SU-DHL-6 (cell line): ENCODE measurements at regions not wholly inside any gene's neighbourhood (a gene's known extent, or its start where the extent isn't known, plus 50 kb on each side); places are given as distances from the start of the nearest gene placed in this dataset.
A peak's percentile ranks its signal among the peaks of the same experiment; 100 is the strongest.

Experiments
- H2AFZ ChIP-seq: fragments of 200-600 bp; sonication (generic); 2 replicates; pipeline ENCODE4 v1.6.1; 2014; ENCODE audit warnings: low read depth, mild to moderate bottlenecking, moderate library complexity, mixed read lengths, antibody characterized with exemption, low read length; ENCODE audit not compliant: severe bottlenecking
- H3F3A ChIP-seq: fragments of 200-600 bp; shearing (Covaris generic); 2 replicates; pipeline ENCODE4 v1.6.0; 2016; ENCODE audit warnings: antibody characterized with exemption, mild to moderate bottlenecking; ENCODE audit not compliant: insufficient read depth
- H3K27ac ChIP-seq: fragments of 200-600 bp; sonication (generic); 2 replicates; pipeline ENCODE4 v1.5.1; 2016; ENCODE audit warnings: low read depth, mild to moderate bottlenecking, low read length, moderate library complexity, mixed read lengths
- H3K27me3 ChIP-seq: fragments of 200-600 bp; sonication (generic), shearing (Covaris generic); 2 replicates; pipeline ENCODE4 v1.6.0; 2014; ENCODE audit warnings: mild to moderate bottlenecking, low read length
- H3K36me3 ChIP-seq: fragments of 200-600 bp; sonication (generic); 2 replicates; pipeline ENCODE4 v1.6.1; 2014; ENCODE audit warnings: mild to moderate bottlenecking, low read length, mixed read lengths
- H3K4me2 ChIP-seq: fragments of 300-600, 200-600 bp; shearing (Covaris generic), sonication (generic); 2 replicates; pipeline ENCODE4 v1.6.0; 2014; ENCODE audit warnings: low read length, low read depth, mild to moderate bottlenecking; ENCODE audit not compliant: poor library complexity, severe bottlenecking
- H3K4me3 ChIP-seq: fragments of 200-600 bp; sonication (generic); 2 replicates; pipeline ENCODE4 v1.5.1; 2014; ENCODE audit warnings: antibody characterized with exemption, low read length, mild to moderate bottlenecking, mixed read lengths; ENCODE audit not compliant: insufficient read depth, poor library complexity, severe bottlenecking
- H3K79me2 ChIP-seq: fragments of 200-600 bp; sonication (generic); 2 replicates; pipeline ENCODE4 v1.6.1; 2014; ENCODE audit warnings: mild to moderate bottlenecking, low read length, moderate library complexity; ENCODE audit not compliant: insufficient read depth
- H3K9ac ChIP-seq: fragments of 200-600 bp; sonication (generic); 2 replicates; pipeline ENCODE4 v1.7.0; 2014; ENCODE audit warnings: mild to moderate bottlenecking, low read length
- H3K9me2 ChIP-seq: fragments of 200-600 bp; sonication (generic); replicated peaks from 2 replicates; pipeline ENCODE4 v1.6.1; 2014; ENCODE audit warnings: low read length; ENCODE audit not compliant: insufficient read depth
- H3K9me3 ChIP-seq: fragments of 200-600 bp; sonication (generic); 2 replicates; pipeline ENCODE4 v1.6.1; 2014; ENCODE audit warnings: low read length, mixed read lengths; ENCODE audit not compliant: insufficient read depth
- H4K20me1 ChIP-seq: fragments of 200-600 bp; sonication (generic); 2 replicates; pipeline ENCODE4 v1.6.1; 2014; ENCODE audit warnings: low read depth, mild to moderate bottlenecking, antibody characterized with exemption, low read length, moderate library complexity, mixed read lengths
- CTCF ChIP-seq: fragments of 200-600 bp; sonication (generic); IDR thresholded peaks from one replicate; pipeline ENCODE4 v1.5.1; 2017; ENCODE audit warnings: antibody characterized with exemption, mild to moderate bottlenecking, low read length, moderate library complexity; ENCODE audit not compliant: insufficient read depth, poor library complexity, severe bottlenecking
- EZH2phosphoT487 ChIP-seq: fragments of 200-600 bp; sonication (generic), shearing (Covaris generic); conservative IDR thresholded peaks from 2 replicates; pipeline ENCODE4 v1.6.1; 2018; ENCODE audit warnings: mild to moderate bottlenecking, antibody characterized with exemption, low read length, moderate library complexity, mixed read lengths

- Histone ChIP-seq H3K27ac (no peak overlapping the region), H3K79me2 (no peaks in the 10 kb centered on the region), H3K9me3 (no peaks in the 10 kb centered on the region), H3K27me3 (no peaks in the 10 kb centered on the region), H4K20me1 (no peaks in the 10 kb centered on the region), H3F3A (no peaks in the 10 kb centered on the region), H3K36me3 (no peaks in the 10 kb centered on the region), H2AFZ (no peak overlapping the region), H3K9ac (no peak overlapping the region), H3K9me2 (no peaks in the 10 kb centered on the region), H3K4me2 (no peak overlapping the region), H3K4me3 (no peak overlapping the region)
- TF ChIP-seq CTCF (no peak), EZH2phosphoT487 (no peak)
Measured at GRCh38 chr4:33029976-33030375, 2309.8 kb downstream of the PCDH7 start.

- Histone ChIP-seq H4K20me1 (no peaks in the 10 kb centered on the region), H3K9me3 (no peaks in the 10 kb centered on the region), H3F3A (no peaks in the 10 kb centered on the region), H3K9ac (no peak overlapping the region), H3K36me3 (no peaks in the 10 kb centered on the region), H3K4me2 (peak overlapping the region; percentile 24), H3K9me2 (no peaks in the 10 kb centered on the region), H3K27ac (no peak overlapping the region), H2AFZ (no peak overlapping the region), H3K4me3 (no peak overlapping the region), H3K27me3 (no peaks in the 10 kb centered on the region), H3K79me2 (no peaks in the 10 kb centered on the region)
- TF ChIP-seq EZH2phosphoT487 (no peak), CTCF (no peak)
Measured at GRCh38 chr4:33031328-33031727, 2311.2 kb downstream of the PCDH7 start.

- no peak overlapping the region for H2AFZ ChIP-seq
- no peaks in the 10 kb centered on the region for H3F3A ChIP-seq
- H3K79me2 ChIP-seq = no peaks in the 10 kb centered on the region
- no peaks in the 10 kb centered on the region for H4K20me1 ChIP-seq
- H3K4me3 ChIP-seq = no peak overlapping the region
- TF ChIP-seq EZH2phosphoT487 (no peak), CTCF (no peak)
- no peak overlapping the region for H3K4me2 ChIP-seq
- H3K27ac ChIP-seq = no peak overlapping the region
- no peaks in the 10 kb centered on the region for H3K9me3 ChIP-seq
- H3K27me3 ChIP-seq = no peaks in the 10 kb centered on the region
- H3K9ac ChIP-seq = no peak overlapping the region
- H3K36me3 ChIP-seq = no peaks in the 10 kb centered on the region
- no peaks in the 10 kb centered on the region for H3K9me2 ChIP-seq
Measured at GRCh38 chr4:33037464-33037863, 2317.3 kb downstream of the PCDH7 start.
